GM23338 (cell line): ENCODE measurements at regions not wholly inside any gene's neighbourhood (a gene's known extent, or its start where the extent isn't known, plus 50 kb on each side); places are given as distances from the start of the nearest gene placed in this dataset.

Experiments used
- ATAC-seq: fragments of 200-7000 bp; cut with Tn5 transposase; 3 replicates; pipeline ENCODE4 v1.9.1; 2020
- DNase-seq: peaks from one replicate; pipeline ENCODE4 v3.0.0-alpha.2; 2015; ENCODE audit warnings: low spot score
- H2AFZ ChIP-seq: fragments of 200-600 bp; sonication (generic); 2 replicates; pipeline ENCODE4 v1.8.0; 2016; ENCODE audit warnings: antibody characterized with exemption, mild to moderate bottlenecking, moderate library complexity
- H3F3A ChIP-seq: fragments of 200-600 bp; sonication (generic); replicated peaks from 2 replicates; pipeline ENCODE4 v1.8.0; 2017; ENCODE audit warnings: antibody characterized with exemption, mixed run types, low read depth
- H3K27ac ChIP-seq: fragments of 200-600 bp; sonication (generic); 2 replicates; pipeline ENCODE4 v1.6.1; 2016; ENCODE audit warnings: low read depth
- H3K27me3 ChIP-seq: fragments of 200-600 bp; sonication (generic); 2 replicates; pipeline ENCODE4 v1.8.0; 2016; ENCODE audit warnings: mild to moderate bottlenecking, mixed run types, moderate library complexity; ENCODE audit not compliant: insufficient read depth
- H3K36me3 ChIP-seq: fragments of 200-600 bp; sonication (generic); 2 replicates; pipeline ENCODE4 v1.8.0; 2016; ENCODE audit warnings: mild to moderate bottlenecking; ENCODE audit not compliant: insufficient read depth
- H3K4me1 ChIP-seq: fragments of 200-600 bp; sonication (generic); 2 replicates; pipeline ENCODE4 v1.8.0; 2016; ENCODE audit warnings: mild to moderate bottlenecking, moderate library complexity; ENCODE audit not compliant: insufficient read depth
- H3K4me2 ChIP-seq: fragments of 200-600 bp; sonication (generic); 2 replicates; pipeline ENCODE4 v1.7.1; 2017; ENCODE audit warnings: mixed run types
- H3K4me3 ChIP-seq: fragments of 200-600 bp; sonication (generic); 2 replicates; pipeline ENCODE4 v1.6.1; 2016; ENCODE audit warnings: mixed run types
- H3K79me2 ChIP-seq: fragments of 200-600 bp; sonication (generic); replicated peaks from 2 replicates; pipeline ENCODE4 v1.8.0; 2017; ENCODE audit warnings: mild to moderate bottlenecking; ENCODE audit not compliant: insufficient read depth
- H3K9me2 ChIP-seq: fragments of 200-600 bp; sonication (generic); 2 replicates; pipeline ENCODE4 v1.8.0; 2017; ENCODE audit not compliant: insufficient read depth
- H4K20me1 ChIP-seq: fragments of 200-600 bp; sonication (generic); replicated peaks from 2 replicates; pipeline ENCODE4 v1.8.0; 2017; ENCODE audit warnings: mild to moderate bottlenecking; ENCODE audit not compliant: insufficient read depth
- H3K27ac Mint-ChIP-seq: 2 replicates; pipeline ENCODE4 v1.8.0; 2020; ENCODE audit warnings: inconsistent platforms, mild to moderate bottlenecking, moderate library complexity, mixed read lengths
- H3K27me3 Mint-ChIP-seq: 3 replicates; pipeline ENCODE4 v1.8.0; 2022; ENCODE audit warnings: low read depth, mild to moderate bottlenecking, moderate library complexity, mixed read lengths, inconsistent platforms; ENCODE audit not compliant: insufficient read depth, poor library complexity
- H3K36me3 Mint-ChIP-seq: 3 replicates; pipeline ENCODE4 v1.8.0; 2021; ENCODE audit warnings: low read depth, mild to moderate bottlenecking, inconsistent platforms, moderate library complexity, mixed read lengths
- H3K4me1 Mint-ChIP-seq: 3 replicates; pipeline ENCODE4 v1.8.0; 2020; ENCODE audit warnings: mild to moderate bottlenecking, inconsistent platforms, mixed read lengths
- H3K4me3 Mint-ChIP-seq: 3 replicates; pipeline ENCODE4 v1.8.0; 2021; ENCODE audit warnings: moderate library complexity, mild to moderate bottlenecking, inconsistent platforms, mixed read lengths
- H3K9me3 Mint-ChIP-seq: 3 replicates; pipeline ENCODE4 v1.8.0; 2020; ENCODE audit warnings: moderate library complexity, mild to moderate bottlenecking, inconsistent platforms, mixed read lengths
- CREB1 ChIP-seq: fragments of 250-450 bp; sonication (Bioruptor Pico); IDR thresholded peaks from 2 replicates; pipeline ENCODE4 v1.5.0; 2020; ENCODE audit warnings: low read depth, mild to moderate bottlenecking, moderate library complexity
- ETS1 ChIP-seq: IDR thresholded peaks from 2 replicates; pipeline ENCODE4 v1.6.1; 2016; ENCODE audit warnings: antibody characterized with exemption
- EZH2 ChIP-seq: fragments of 200-600 bp; sonication (generic); IDR thresholded peaks from one replicate; pipeline ENCODE4 v1.8.0; 2017; ENCODE audit warnings: antibody characterized with exemption, mild to moderate bottlenecking, low read depth; ENCODE audit not compliant: unreplicated experiment
- JUNB ChIP-seq: IDR thresholded peaks from one replicate; pipeline ENCODE4 v1.6.1; 2016; ENCODE audit warnings: antibody characterized with exemption; ENCODE audit not compliant: unreplicated experiment
- NANOG ChIP-seq: IDR thresholded peaks from 2 replicates; pipeline ENCODE4 v1.6.1; 2016; ENCODE audit warnings: antibody characterized with exemption, borderline replicate concordance
- POLR2AphosphoS5 ChIP-seq: IDR thresholded peaks from 2 replicates; pipeline ENCODE4 v1.6.1; 2016; ENCODE audit warnings: antibody characterized with exemption, low read depth
- STAT1 ChIP-seq: IDR thresholded peaks from one replicate; pipeline ENCODE4 v1.6.1; 2016; ENCODE audit warnings: antibody characterized with exemption; ENCODE audit not compliant: unreplicated experiment
- ZNF331 ChIP-seq: fragments of 250-450 bp; sonication (Bioruptor Pico); IDR thresholded peaks from 2 replicates; pipeline ENCODE4 v1.5.0; 2020; ENCODE audit warnings: low read depth, mild to moderate bottlenecking, moderate library complexity
- ZNF462 ChIP-seq: fragments of 250-450 bp; sonication (Bioruptor Pico); IDR thresholded peaks from 2 replicates; pipeline ENCODE4 v1.5.0; 2020; ENCODE audit warnings: mild to moderate bottlenecking, moderate library complexity

- TF ChIP-seq ZNF462 (CRISPR knock-in tag), result no peak
- no peak for TF ChIP-seq CREB1 (CRISPR knock-in tag)
These were observed 282.4 kb upstream of the ZNF462 start (continued) for GRCh38 chr9:106580546-106580945.

- no peaks in the 10 kb centered on the region for H3K79me2 ChIP-seq
- no peak overlapping the region for H3K27ac ChIP-seq
- Mint-ChIP-seq H3K36me3 (no peaks in the 10 kb centered on the region), H3K27me3 (no peaks in the 10 kb centered on the region), H3K4me3 (no peak overlapping the region), H3K4me1 (peaks cover 6% of the 10 kb centered on the region; the same call in 2 of the 3 replicates), H3K9me3 (no peaks in the 10 kb centered on the region; the same call in 2 of the 3 replicates), H3K27ac (no peak overlapping the region)
- no peaks in the 10 kb centered on the region for H3K4me1 ChIP-seq
- H3F3A ChIP-seq, result no peaks in the 10 kb centered on the region
- H3K4me3 ChIP-seq, result no peak overlapping the region
- no peaks in the 10 kb centered on the region for H4K20me1 ChIP-seq
- no peak for DNase-seq
- H3K27me3 ChIP-seq, result no peaks in the 10 kb centered on the region
- H3K4me2 ChIP-seq, result no peak overlapping the region
- ATAC-seq, result no peak
- H2AFZ ChIP-seq, result no peak overlapping the region; the same call in 1 of the 2 replicates
- no peaks in the 10 kb centered on the region; the same call in 1 of the 2 replicates for H3K9me2 ChIP-seq
- H3K36me3 ChIP-seq, result no peaks in the 10 kb centered on the region
- TF ChIP-seq JUNB (no peak), STAT1 (no peak), EZH2 (no peak), CREB1 (CRISPR knock-in tag) (no peak), POLR2AphosphoS5 (no peak), ETS1 (no peak), NANOG (no peak), ZNF331 (no peak), ZNF462 (CRISPR knock-in tag) (no peak)
These were observed 281.0 kb upstream of the ZNF462 start for GRCh38 chr9:106581973-106582372.
